H9 (cell line): ENCODE measurements at regions not wholly inside any gene's neighbourhood (a gene's known extent, or its start where the extent isn't known, plus 50 kb on each side); places are given as distances from the start of the nearest gene placed in this dataset.
A peak's percentile ranks its signal among the peaks of the same experiment; 100 is the strongest.

Experiments
- DNase-seq: peaks from one replicate; pipeline ENCODE4 v3.0.0-alpha.2; 2017
- H2AFZ ChIP-seq: one replicate; pipeline ENCODE4 v1.6.1; 2013; ENCODE audit warnings: mild to moderate bottlenecking, low read length, control low read depth, moderate library complexity
- H2AK5ac ChIP-seq: 2 replicates; pipeline ENCODE4 v1.6.1; 2013; ENCODE audit warnings: low read length, control low read depth, mixed read lengths; ENCODE audit not compliant: insufficient read length
- H2BK120ac ChIP-seq: one replicate; pipeline ENCODE4 v1.6.1; 2013; ENCODE audit warnings: low read depth, mild to moderate bottlenecking, low read length, control low read depth, inconsistent platforms; ENCODE audit not compliant: poor library complexity, severe bottlenecking
- H2BK12ac ChIP-seq: 2 replicates; pipeline ENCODE4 v1.6.1; 2013; ENCODE audit warnings: low read length, control low read depth, mixed read lengths, low read depth; ENCODE audit not compliant: insufficient read length
- H2BK15ac ChIP-seq: 2 replicates; pipeline ENCODE4 v1.6.1; 2013; ENCODE audit warnings: low read depth, low read length, control low read depth
- H2BK20ac ChIP-seq: one replicate; pipeline ENCODE4 v1.6.1; 2013; ENCODE audit warnings: low read depth, mild to moderate bottlenecking, low read length, control low read depth, inconsistent platforms; ENCODE audit not compliant: poor library complexity, severe bottlenecking
- H2BK5ac ChIP-seq: 2 replicates; pipeline ENCODE4 v1.6.1; 2013; ENCODE audit warnings: low read length, control low read depth, mixed read lengths; ENCODE audit not compliant: insufficient read length
- H3K14ac ChIP-seq: 2 replicates; pipeline ENCODE4 v1.6.1; 2013; ENCODE audit warnings: low read length, control low read depth; ENCODE audit not compliant: insufficient read depth
- H3K18ac ChIP-seq: 2 replicates; pipeline ENCODE4 v1.6.1; 2013; ENCODE audit warnings: low read depth, mild to moderate bottlenecking, mixed read lengths, low read length, control low read depth; ENCODE audit not compliant: insufficient read length
- H3K23ac ChIP-seq: 2 replicates; pipeline ENCODE4 v1.6.1; 2013; ENCODE audit warnings: low read length, control low read depth, mixed read lengths, low read depth; ENCODE audit not compliant: insufficient read length
- H3K23me2 ChIP-seq: 2 replicates; pipeline ENCODE4 v1.6.1; 2013; ENCODE audit warnings: low read depth, mild to moderate bottlenecking, mixed read lengths, low read length, control low read depth; ENCODE audit not compliant: insufficient read length, poor library complexity, severe bottlenecking
- H3K27ac ChIP-seq: 2 replicates; pipeline ENCODE4 v1.5.1; 2013; ENCODE audit warnings: low read length, control low read depth, mixed read lengths, low read depth; ENCODE audit not compliant: insufficient read length
- H3K27me3 ChIP-seq: 2 replicates; pipeline ENCODE4 v1.6.1; 2013; ENCODE audit warnings: low read length, control low read depth, inconsistent platforms; ENCODE audit not compliant: insufficient read depth
- H3K4ac ChIP-seq: 2 replicates; pipeline ENCODE4 v1.6.1; 2013; ENCODE audit warnings: low read depth, mild to moderate bottlenecking, control low read depth, inconsistent platforms, low read length, moderate library complexity
- H3K4me1 ChIP-seq: 2 replicates; pipeline ENCODE4 v1.6.1; 2013; ENCODE audit warnings: low read length, control low read depth, inconsistent platforms; ENCODE audit not compliant: insufficient read depth
- H3K4me2 ChIP-seq: 2 replicates; pipeline ENCODE4 v1.6.1; 2013; ENCODE audit warnings: low read length, control low read depth, mixed read lengths; ENCODE audit not compliant: insufficient read length, insufficient read depth
- H3K56ac ChIP-seq: 2 replicates; pipeline ENCODE4 v1.6.1; 2013; ENCODE audit warnings: low read depth, mild to moderate bottlenecking, mixed read lengths, low read length, control low read depth; ENCODE audit not compliant: insufficient read length
- H3K79me1 ChIP-seq: 2 replicates; pipeline ENCODE4 v1.6.1; 2013; ENCODE audit warnings: low read depth, mild to moderate bottlenecking, moderate library complexity, low read length, control low read depth, inconsistent platforms; ENCODE audit not compliant: insufficient read depth, poor library complexity, severe bottlenecking
- H3K79me2 ChIP-seq: 2 replicates; pipeline ENCODE4 v1.6.1; 2013; ENCODE audit warnings: low read length, control low read depth, inconsistent platforms; ENCODE audit not compliant: insufficient read depth
- H3K9ac ChIP-seq: 2 replicates; pipeline ENCODE4 v1.6.1; 2013; ENCODE audit warnings: low read length, control low read depth, mixed read lengths; ENCODE audit not compliant: insufficient read length; ENCODE audit errors: extremely low read depth
- H3K9me3 ChIP-seq: one replicate; pipeline ENCODE4 v1.6.1; 2013; ENCODE audit warnings: low read depth, low read length, inconsistent platforms; ENCODE audit not compliant: control insufficient read depth
- H3T11ph ChIP-seq: one replicate; pipeline ENCODE4 v1.6.1; 2013; ENCODE audit warnings: mild to moderate bottlenecking, low read length, control low read depth, inconsistent platforms
- H4K20me1 ChIP-seq: one replicate; pipeline ENCODE4 v1.6.1; 2013; ENCODE audit not compliant: control insufficient read depth, insufficient read length, insufficient read depth
- H4K5ac ChIP-seq: 2 replicates; pipeline ENCODE4 v1.6.1; 2013; ENCODE audit warnings: low read depth, mild to moderate bottlenecking, mixed read lengths, low read length, control low read depth; ENCODE audit not compliant: insufficient read length
- H4K8ac ChIP-seq: replicated peaks from 2 replicates; pipeline ENCODE4 v1.6.1; 2013; ENCODE audit warnings: low read length, control low read depth, mixed read lengths, low read depth; ENCODE audit not compliant: insufficient read length
- H4K91ac ChIP-seq: 2 replicates; pipeline ENCODE4 v1.6.1; 2013; ENCODE audit warnings: low read depth, mild to moderate bottlenecking, moderate library complexity, mixed read lengths, low read length, control low read depth; ENCODE audit not compliant: insufficient read length
- H3K27ac Mint-ChIP-seq, 3 experiments: 2 replicates in 2 of 3; 3 replicates in 1 of 3; pipeline ENCODE4 v1.8.0; 2020 to 2021; ENCODE audit warnings: mixed read lengths in 3 of 3, mild to moderate bottlenecking in 1 of 3, moderate library complexity in 1 of 3
- H3K27me3 Mint-ChIP-seq: 2 replicates; pipeline ENCODE4 v1.8.0; 2021; ENCODE audit warnings: low read depth, mild to moderate bottlenecking, moderate library complexity, mixed read lengths
- H3K36me3 Mint-ChIP-seq, 3 experiments: 2 replicates in 2 of 3; 3 replicates in 1 of 3; pipeline ENCODE4 v1.8.0; 2020 to 2021; ENCODE audit warnings: low read depth in 3 of 3, mixed read lengths in 3 of 3; ENCODE audit not compliant: insufficient read depth in 1 of 3
- H3K4me1 Mint-ChIP-seq, 2 experiments: 2 replicates each; pipeline ENCODE4 v1.8.0; 2020; ENCODE audit warnings: mixed read lengths in 2 of 2
- H3K4me3 Mint-ChIP-seq, 2 experiments: 2 replicates in 1 of 2; 3 replicates in 1 of 2; pipeline ENCODE4 v1.8.0; 2020 to 2021; ENCODE audit warnings: mild to moderate bottlenecking in 2 of 2, mixed read lengths in 2 of 2, moderate library complexity in 1 of 2
- H3K9me3 Mint-ChIP-seq, 2 experiments: 2 replicates in 1 of 2; 3 replicates in 1 of 2; pipeline ENCODE4 v1.8.0; 2020; ENCODE audit warnings: mild to moderate bottlenecking in 2 of 2, mixed read lengths in 2 of 2, moderate library complexity in 1 of 2
- CTCF ChIP-seq: fragments of 200-600 bp; sonication (generic); conservative IDR thresholded peaks from 3 replicates; pipeline ENCODE4 v1.8.0; 2021; ENCODE audit warnings: antibody characterized with exemption, mild to moderate bottlenecking
- WGBS: extraction: QIAGEN DNeasy Blood & Tissue Kit; methylation state at CpG from one replicate; pipeline ENCODE4 v1.1.7; 2013; ENCODE audit warnings: missing lambda C conversion rate, low lambda C conversion rate, mixed read lengths; ENCODE audit not compliant: insufficient read length; ENCODE audit errors: extremely low coverage; 5-methylcytosine and 5-hydroxymethylcytosine counted together

GRCh38 chr2:118490330-118490729 is 357.1 kb downstream of the EN1 start:
- Histone ChIP-seq H3K14ac (no peak overlapping the region), H3K18ac (no peak overlapping the region), H2AK5ac (no peak overlapping the region), H4K91ac (no peak overlapping the region), H3K4me1 (peaks cover 11% of the 10 kb centered on the region; the same call in 1 of the 2 replicates), H2BK12ac (no peak overlapping the region), H3K27ac (peak overlapping the region; percentile 63), H3K9me3 (no peaks in the 10 kb centered on the region), H3K23me2 (no peaks in the 10 kb centered on the region), H3K79me1 (no peaks in the 10 kb centered on the region), H3K9ac (no peak overlapping the region), H2BK15ac (no peak overlapping the region), H4K5ac (no peak overlapping the region), H3K23ac (no peak overlapping the region), H3K4ac (no peak overlapping the region), H3K4me2 (peak overlapping the region; percentile 29), H2BK20ac (no peak overlapping the region), H3K56ac (no peak overlapping the region), H2AFZ (no peak overlapping the region), H2BK5ac (no peak overlapping the region), H4K20me1 (no peaks in the 10 kb centered on the region), H4K8ac (no peak overlapping the region), H2BK120ac (no peak overlapping the region), H3K27me3 (no peaks in the 10 kb centered on the region), H3T11ph (no peak overlapping the region), H3K79me2 (no peaks in the 10 kb centered on the region)
- DNase-seq: peak; percentile 68
- peaks cover 48 to 50% of the 10 kb centered on the region in 2 experiments for H3K4me1 Mint-ChIP-seq
- H3K36me3 Mint-ChIP-seq: peaks cover 2 to 7% (median 6%) of the 10 kb centered on the region in 3 experiments; a peak in 6 of 7 replicates
- TF ChIP-seq CTCF: no peak
- peaks cover 7% of the 10 kb centered on the region in 2 experiments; a peak in 4 of 5 replicates for H3K9me3 Mint-ChIP-seq
- no CpG with 5 or more reads among the region's 4 CpGs for WGBS
- H3K27ac Mint-ChIP-seq: peak overlapping the region in 2 of 3 experiments; percentile 95 to 100; a peak in 5 of 7 replicates
- H3K4me3 Mint-ChIP-seq: peak overlapping the region; percentile 15 to 66; a peak in 4 of 5 replicates
- peaks cover 2% of the 10 kb centered on the region; the same call in 1 of the 2 replicates for H3K27me3 Mint-ChIP-seq
